Uterus (tissue), 2 donors: ENCODE measurements at regions not wholly inside any gene's neighbourhood (a gene's known extent, or its start where the extent isn't known, plus 50 kb on each side); places are given as distances from the start of the nearest gene placed in this dataset.

Experiments used
- CTCF ChIP-seq, 4 experiments: fragments of 200-600 bp in 2 of 4; fragments of 450-650 bp in 2 of 4; sonication (generic) in 2 of 4; IDR thresholded peaks; one replicate each; pipeline ENCODE4 v1.5.1; 2016 to 2019; ENCODE audit warnings: antibody characterized with exemption in 4 of 4, mild to moderate bottlenecking in 2 of 4, moderate library complexity in 1 of 4
- POLR2A ChIP-seq, 2 donors: fragments of 450-650 bp; IDR thresholded peaks; one replicate each; pipeline ENCODE4 v1.6.1; 2016; ENCODE audit warnings: antibody characterized with exemption in 2 of 2, mild to moderate bottlenecking in 1 of 2, moderate library complexity in 1 of 2

GRCh38 chr15:67900621-67901147 lies 60.8 kb upstream of the RNU6-1 start:
- TF ChIP-seq CTCF (IDR thresholded peaks at IDR 0.05) = no peak
- no peak for TF ChIP-seq POLR2A (IDR thresholded peaks at IDR 0.05)
